ENCODE measurements at regions not wholly inside any gene's neighbourhood (a gene's known extent, or its start where the extent isn't known, plus 50 kb on each side); places are given as distances from the start of the nearest gene placed in this dataset.

DNA sequence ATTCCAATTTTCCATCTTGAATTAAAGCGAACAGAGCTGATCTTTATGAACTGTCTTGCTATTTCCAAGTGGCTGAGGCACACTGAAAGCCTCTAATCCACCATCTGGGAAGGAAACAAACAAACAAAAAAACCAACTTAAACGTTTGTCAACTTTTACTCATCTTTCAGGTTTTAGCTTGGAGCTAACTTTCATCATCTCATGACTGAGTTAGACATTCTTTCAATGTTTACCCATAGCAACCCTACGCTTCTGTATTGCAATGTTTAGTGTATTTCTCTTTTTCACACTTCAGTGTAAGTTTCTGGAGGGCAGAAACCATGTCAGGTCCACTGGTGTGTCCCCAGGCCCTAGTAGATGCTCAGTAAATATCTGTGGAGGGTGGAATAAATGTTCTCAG is 343.8 kb downstream of the GBA3 start:
- CTCF ChIA-PET: no interaction called here
- DNase-seq: no peak
- no peaks in the 10 kb centered on the region for H3K4me1 Mint-ChIP-seq
- ATAC-seq (ENCODE audit: low read depth): no peak
- no peaks in the 10 kb centered on the region for H3K27me3 Mint-ChIP-seq
- H3K4me3 Mint-ChIP-seq: no peak overlapping the region
- peaks cover 5% of the 10 kb centered on the region for H3K9me3 Mint-ChIP-seq
- H3K27ac Mint-ChIP-seq: no peak overlapping the region
- TF ChIP-seq, protein P1, sequence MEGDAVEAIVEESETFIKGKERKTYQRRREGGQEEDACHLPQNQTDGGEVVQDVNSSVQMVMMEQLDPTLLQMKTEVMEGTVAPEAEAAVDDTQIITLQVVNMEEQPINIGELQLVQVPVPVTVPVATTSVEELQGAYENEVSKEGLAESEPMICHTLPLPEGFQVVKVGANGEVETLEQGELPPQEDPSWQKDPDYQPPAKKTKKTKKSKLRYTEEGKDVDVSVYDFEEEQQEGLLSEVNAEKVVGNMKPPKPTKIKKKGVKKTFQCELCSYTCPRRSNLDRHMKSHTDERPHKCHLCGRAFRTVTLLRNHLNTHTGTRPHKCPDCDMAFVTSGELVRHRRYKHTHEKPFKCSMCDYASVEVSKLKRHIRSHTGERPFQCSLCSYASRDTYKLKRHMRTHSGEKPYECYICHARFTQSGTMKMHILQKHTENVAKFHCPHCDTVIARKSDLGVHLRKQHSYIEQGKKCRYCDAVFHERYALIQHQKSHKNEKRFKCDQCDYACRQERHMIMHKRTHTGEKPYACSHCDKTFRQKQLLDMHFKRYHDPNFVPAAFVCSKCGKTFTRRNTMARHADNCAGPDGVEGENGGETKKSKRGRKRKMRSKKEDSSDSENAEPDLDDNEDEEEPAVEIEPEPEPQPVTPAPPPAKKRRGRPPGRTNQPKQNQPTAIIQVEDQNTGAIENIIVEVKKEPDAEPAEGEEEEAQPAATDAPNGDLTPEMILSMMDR (IDR thresholded peaks at IDR 0.05): no peak
- intact Hi-C loops (cut with micrococcal nuclease): no loop called here
- POLR2A ChIA-PET: no interaction called here
- no peaks in the 10 kb centered on the region for H3K36me3 Mint-ChIP-seq (ENCODE audit: low read depth)

DNA sequence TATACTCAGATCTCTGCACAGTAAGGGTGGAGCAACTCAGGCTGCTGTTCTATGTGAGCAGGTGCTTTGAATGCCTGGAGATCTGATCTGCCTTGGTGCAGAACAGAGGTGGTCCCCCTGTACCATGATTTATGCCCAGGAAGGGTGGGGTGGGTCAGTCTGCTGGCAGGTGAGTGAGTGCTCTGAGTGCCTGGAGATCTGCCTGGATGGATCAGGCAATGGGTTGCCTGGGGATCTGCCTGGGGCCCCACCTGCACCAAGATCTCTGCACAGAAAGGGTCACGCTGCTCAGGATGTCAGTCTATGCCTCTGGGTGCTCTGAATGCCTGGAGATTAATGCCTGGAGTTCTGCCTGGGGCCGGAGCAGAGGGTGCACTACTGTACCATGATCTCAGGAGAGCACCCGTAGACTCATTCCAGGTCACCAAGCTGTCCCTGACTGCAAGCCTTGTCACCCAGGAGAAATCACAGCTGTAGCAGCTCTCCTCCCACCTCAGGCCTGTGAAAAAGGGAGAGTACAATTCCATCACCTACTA is 342.9 kb downstream of the GBA3 start:
- intact Hi-C loops (cut with micrococcal nuclease): no loop called here
- no peaks in the 10 kb centered on the region for H3K27me3 Mint-ChIP-seq
- DNase-seq (no peak), ATAC-seq (ENCODE audit: low read depth) (no peak)
- ChIA-PET POLR2A (no interaction called here), CTCF (no interaction called here)
- H3K27ac Mint-ChIP-seq: no peak overlapping the region
- H3K36me3 Mint-ChIP-seq (ENCODE audit: low read depth): no peaks in the 10 kb centered on the region
- H3K4me3 Mint-ChIP-seq: no peak overlapping the region
- TF ChIP-seq, protein P1 (IDR thresholded peaks at IDR 0.05): no peak
- H3K9me3 Mint-ChIP-seq: peaks cover 5% of the 10 kb centered on the region
- H3K4me1 Mint-ChIP-seq: no peaks in the 10 kb centered on the region

DNA sequence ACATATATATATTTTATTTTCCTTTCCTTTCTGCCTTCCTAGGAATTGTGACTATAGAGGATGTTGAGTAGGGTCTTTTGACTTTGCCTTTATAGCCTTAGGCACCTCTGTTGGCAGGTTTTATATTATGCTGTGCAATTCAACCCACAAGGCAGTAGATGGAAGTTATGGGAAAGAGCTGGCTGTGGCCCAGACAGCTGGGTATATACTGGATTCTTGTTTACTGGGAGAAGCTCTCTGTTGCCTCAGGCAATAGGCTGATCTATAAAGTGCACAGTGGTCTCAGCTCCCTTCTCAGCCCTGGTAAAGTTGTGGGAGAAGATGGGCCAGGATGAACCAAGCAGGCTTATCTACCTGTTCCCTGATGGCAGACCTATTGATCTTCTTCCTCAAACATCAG is 342.0 kb downstream of the GBA3 start:
- no peak for DNase-seq
- intact Hi-C loops (cut with micrococcal nuclease): no loop called here
- H3K4me1 Mint-ChIP-seq: no peaks in the 10 kb centered on the region
- no peaks in the 10 kb centered on the region for H3K27me3 Mint-ChIP-seq
- ChIA-PET POLR2A (no interaction called here), CTCF (no interaction called here)
- no peak overlapping the region for H3K27ac Mint-ChIP-seq
- peaks cover 5% of the 10 kb centered on the region for H3K9me3 Mint-ChIP-seq
- TF ChIP-seq, protein P1 (IDR thresholded peaks at IDR 0.05): no peak
- H3K4me3 Mint-ChIP-seq: no peak overlapping the region
- H3K36me3 Mint-ChIP-seq (ENCODE audit: low read depth): no peaks in the 10 kb centered on the region
- ATAC-seq (ENCODE audit: low read depth): no peak

DNA sequence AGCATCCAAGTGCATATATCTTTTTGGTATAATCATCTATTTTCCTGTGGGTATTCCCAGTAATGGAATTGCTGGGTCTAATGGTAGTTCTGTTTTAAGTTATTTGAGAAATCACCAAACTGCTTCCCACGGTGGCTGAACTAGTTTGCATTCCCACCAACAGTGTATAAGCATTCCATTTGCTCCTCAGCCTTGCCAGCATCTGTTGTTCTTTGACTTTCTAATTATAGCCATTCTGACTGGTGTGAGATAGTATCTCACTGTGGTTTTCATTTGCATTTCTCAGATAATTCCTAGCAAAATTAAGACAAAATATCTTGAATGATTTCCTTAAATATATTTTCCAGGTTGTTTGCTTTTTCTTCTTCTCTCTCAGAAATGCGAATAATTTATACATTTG is 341.1 kb downstream of the GBA3 start:
- DNase-seq (no peak), ATAC-seq (ENCODE audit: low read depth) (no peak)
- ChIA-PET CTCF (no interaction called here), POLR2A (no interaction called here)
- no peak overlapping the region for H3K27ac Mint-ChIP-seq
- intact Hi-C loops (cut with micrococcal nuclease): no loop called here
- H3K4me1 Mint-ChIP-seq: no peaks in the 10 kb centered on the region
- peaks cover 5% of the 10 kb centered on the region for H3K9me3 Mint-ChIP-seq
- no peaks in the 10 kb centered on the region for H3K36me3 Mint-ChIP-seq (ENCODE audit: low read depth)
- H3K27me3 Mint-ChIP-seq: no peaks in the 10 kb centered on the region
- no peak overlapping the region for H3K4me3 Mint-ChIP-seq
- TF ChIP-seq, protein P1 (IDR thresholded peaks at IDR 0.05): no peak

DNA sequence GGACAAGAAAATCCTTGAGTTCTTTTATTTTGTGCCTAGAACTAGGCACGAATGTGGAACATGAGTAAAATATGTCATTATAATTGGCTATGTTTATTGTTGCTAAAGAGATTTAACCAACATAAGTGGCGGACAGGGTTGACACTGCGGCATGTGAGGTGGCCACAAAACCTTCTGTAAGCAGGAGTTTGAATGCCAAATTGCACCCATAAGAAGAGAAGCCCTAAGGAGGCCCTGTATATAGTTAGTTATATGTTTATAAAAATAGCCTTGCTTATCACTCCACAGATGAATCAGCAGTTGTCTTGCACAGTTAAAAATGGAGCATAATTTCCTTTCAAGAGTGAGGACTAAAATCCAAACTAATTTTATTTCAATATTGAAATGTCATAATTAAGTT is 336.1 kb downstream of the GBA3 start:
- no peaks in the 10 kb centered on the region for H3K36me3 Mint-ChIP-seq (ENCODE audit: low read depth)
- POLR2A ChIA-PET: no interaction called here
- no peak overlapping the region for H3K27ac Mint-ChIP-seq
- ATAC-seq (ENCODE audit: low read depth): no peak
- intact Hi-C loops (cut with micrococcal nuclease): no loop called here
- no peak overlapping the region for H3K4me3 Mint-ChIP-seq
- CTCF ChIA-PET: no interaction called here
- TF ChIP-seq, protein P1 (IDR thresholded peaks at IDR 0.05): no peak
- no peaks in the 10 kb centered on the region for H3K4me1 Mint-ChIP-seq
- peaks cover 2% of the 10 kb centered on the region for H3K9me3 Mint-ChIP-seq
- DNase-seq: no peak
- H3K27me3 Mint-ChIP-seq: no peaks in the 10 kb centered on the region

Data from activated B cell treated with CpG ODN at 0.5 μM for 24 hours (primary cell).